GM10248 (cell line): ENCODE measurements at regions not wholly inside any gene's neighbourhood (a gene's known extent, or its start where the extent isn't known, plus 50 kb on each side); places are given as distances from the start of the nearest gene placed in this dataset.
"Not testable (repeated sequence)": the region's sequence is repeated elsewhere in the genome, so short reads cannot be mapped to it uniquely, and the experiment has no call there.

Experiments used
- CTCF ChIA-PET: fragments of 300-600 bp; sonication (Branson Sonifier 250); formaldehyde crosslinking; extraction: SDS; loops from one replicate; lab custom pipeline; 2021; ENCODE audit warnings: antibody characterized with exemption; lab: Yijun Ruan, JAX
- POLR2A ChIA-PET: fragments of 350-650 bp; sonication (Branson Sonifier 250); formaldehyde crosslinking; extraction: SDS; loops from one replicate; lab custom pipeline; 2020; ENCODE audit warnings: antibody characterized with exemption; lab: Yijun Ruan, JAX
- DNase-seq: peaks from one replicate; pipeline ENCODE4 v3.0.0; 2012; ENCODE audit errors: extremely low spot score
- TF ChIP-seq, protein P1 (sequence below): IDR thresholded peaks from 2 replicates; pipeline ENCODE4 v1.5.1; 2012; ENCODE audit warnings: mild to moderate bottlenecking, low read depth; ENCODE audit errors: extremely low read depth, missing control alignments, control extremely low read depth

GRCh38 chr2:175414191-175414881 lies 232.8 kb upstream of the ATP5MC3 start:
- TF ChIP-seq, protein P1, sequence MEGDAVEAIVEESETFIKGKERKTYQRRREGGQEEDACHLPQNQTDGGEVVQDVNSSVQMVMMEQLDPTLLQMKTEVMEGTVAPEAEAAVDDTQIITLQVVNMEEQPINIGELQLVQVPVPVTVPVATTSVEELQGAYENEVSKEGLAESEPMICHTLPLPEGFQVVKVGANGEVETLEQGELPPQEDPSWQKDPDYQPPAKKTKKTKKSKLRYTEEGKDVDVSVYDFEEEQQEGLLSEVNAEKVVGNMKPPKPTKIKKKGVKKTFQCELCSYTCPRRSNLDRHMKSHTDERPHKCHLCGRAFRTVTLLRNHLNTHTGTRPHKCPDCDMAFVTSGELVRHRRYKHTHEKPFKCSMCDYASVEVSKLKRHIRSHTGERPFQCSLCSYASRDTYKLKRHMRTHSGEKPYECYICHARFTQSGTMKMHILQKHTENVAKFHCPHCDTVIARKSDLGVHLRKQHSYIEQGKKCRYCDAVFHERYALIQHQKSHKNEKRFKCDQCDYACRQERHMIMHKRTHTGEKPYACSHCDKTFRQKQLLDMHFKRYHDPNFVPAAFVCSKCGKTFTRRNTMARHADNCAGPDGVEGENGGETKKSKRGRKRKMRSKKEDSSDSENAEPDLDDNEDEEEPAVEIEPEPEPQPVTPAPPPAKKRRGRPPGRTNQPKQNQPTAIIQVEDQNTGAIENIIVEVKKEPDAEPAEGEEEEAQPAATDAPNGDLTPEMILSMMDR: no peak
- POLR2A ChIA-PET: no interaction called here
- CTCF ChIA-PET: interaction anchor here (1.4 to 1.6 kb wide), 3 partner anchors 11 to 276 kb away, joined by 3 to 4 read pairs (median 3); no protein-coding TSS in a partner anchor
- DNase-seq: no peak

DNA sequence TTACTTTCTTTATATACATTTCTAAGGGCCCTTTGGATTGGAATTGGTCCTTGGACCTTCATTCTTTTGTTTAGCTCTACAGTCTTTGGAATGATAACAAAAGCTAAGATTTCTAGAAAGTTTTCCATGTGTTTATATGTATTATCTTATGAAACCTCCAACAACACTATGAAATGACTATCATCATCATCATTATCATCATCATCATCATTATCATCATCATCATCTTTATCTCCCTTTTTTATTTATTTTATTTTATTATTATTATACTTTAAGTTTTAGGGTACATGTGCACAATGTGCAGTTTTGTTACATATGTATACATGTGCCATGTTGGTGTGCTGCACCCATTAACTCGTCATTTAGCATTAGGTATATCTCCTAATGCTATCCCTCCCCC lies 229.4 kb upstream of the ATP5MC3 start:
- POLR2A ChIA-PET, DNase-seq, CTCF ChIA-PET: not testable (repeated sequence)

DNA sequence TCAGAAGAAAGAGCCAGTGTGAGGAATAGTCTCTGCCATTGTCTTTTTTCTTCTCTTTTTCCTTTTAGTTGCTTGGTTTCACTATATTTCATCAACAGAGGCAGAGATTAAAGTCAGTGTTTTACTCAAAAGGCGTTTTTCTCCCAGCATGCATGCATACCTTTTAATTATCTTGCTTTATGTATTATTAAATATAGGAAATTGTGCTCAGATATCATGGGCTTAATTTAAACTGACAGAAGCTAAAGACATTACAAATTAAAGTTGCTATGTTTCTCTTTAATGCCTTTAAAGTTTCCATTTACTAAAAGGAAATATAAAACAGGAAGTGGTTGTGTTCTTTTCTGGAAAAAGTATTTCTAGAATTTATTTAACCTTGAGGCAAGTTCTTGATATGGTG lies 223.3 kb upstream of the ATP5MC3 start:
- POLR2A ChIA-PET: no interaction called here

GRCh38 chr2:175403599-175404221 lies 222.2 kb upstream of the ATP5MC3 start:
- CTCF ChIA-PET: interaction anchor here (0.9 to 1.1 kb wide), 2 partner anchors 11 to 28 kb away, joined by 3 read pairs; no protein-coding TSS in a partner anchor
- POLR2A ChIA-PET: no interaction called here
- no peak for DNase-seq
- TF ChIP-seq, protein P1: no peak

More for the DNA sequence above, 223.3 kb upstream of the ATP5MC3 start:
- TF ChIP-seq, protein P1: no peak
- no peak for DNase-seq
- CTCF ChIA-PET: no interaction called here

DNA sequence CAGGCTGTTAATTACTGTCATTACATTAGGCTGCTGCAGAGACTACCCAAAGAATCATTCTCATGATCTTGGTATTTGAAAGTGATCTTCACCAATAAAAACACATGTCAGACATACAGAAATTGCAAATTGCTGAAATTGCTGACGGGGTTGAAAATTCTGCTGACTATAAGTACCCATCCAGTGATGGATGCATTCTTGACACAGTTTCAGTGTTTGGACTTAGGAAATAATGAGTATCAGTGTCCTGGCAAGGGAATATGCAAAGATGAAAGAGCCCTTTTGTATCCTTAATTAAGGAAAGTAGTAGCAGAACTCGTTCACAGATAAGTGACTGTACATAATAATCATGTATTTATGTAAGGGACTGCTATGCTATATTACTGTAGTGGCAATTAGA lies 221.1 kb upstream of the ATP5MC3 start:
- POLR2A ChIA-PET: no interaction called here
- CTCF ChIA-PET: interaction anchor here (1.1 kb wide), 1 partner anchor 12 kb away, joined by 3 read pairs; no protein-coding TSS in a partner anchor
- DNase-seq: no peak
- TF ChIP-seq, protein P1: no peak

DNA sequence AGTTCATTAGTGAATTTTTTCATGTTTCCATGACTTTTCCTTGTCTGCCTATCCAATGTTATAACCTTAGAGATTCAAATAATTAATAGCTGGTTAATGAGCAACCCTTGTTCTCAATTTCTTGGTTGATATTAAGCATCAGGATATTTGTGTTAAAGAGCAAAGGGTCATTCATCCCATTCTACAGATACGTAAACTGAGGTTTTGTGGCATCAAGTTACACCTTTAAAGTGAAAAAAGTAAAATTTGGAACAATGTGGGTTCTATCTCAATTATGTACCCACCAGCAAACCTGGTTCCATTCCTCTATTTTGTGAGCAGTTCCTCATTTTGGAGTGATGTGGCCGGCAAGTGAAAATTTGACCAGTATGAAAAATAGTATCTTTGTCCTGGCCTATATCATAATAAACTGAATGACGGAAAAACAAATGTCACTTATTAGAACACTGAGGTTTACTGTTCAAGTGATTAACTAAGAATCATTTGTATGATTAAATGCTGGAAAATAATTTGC lies 220.5 kb upstream of the ATP5MC3 start:
- CTCF ChIA-PET: interaction anchor here (1.4 kb wide), 1 partner anchor 21 kb away, joined by 4 read pairs; no protein-coding TSS in a partner anchor
- POLR2A ChIA-PET: no interaction called here
- TF ChIP-seq, protein P1: no peak
- DNase-seq: no peak

DNA sequence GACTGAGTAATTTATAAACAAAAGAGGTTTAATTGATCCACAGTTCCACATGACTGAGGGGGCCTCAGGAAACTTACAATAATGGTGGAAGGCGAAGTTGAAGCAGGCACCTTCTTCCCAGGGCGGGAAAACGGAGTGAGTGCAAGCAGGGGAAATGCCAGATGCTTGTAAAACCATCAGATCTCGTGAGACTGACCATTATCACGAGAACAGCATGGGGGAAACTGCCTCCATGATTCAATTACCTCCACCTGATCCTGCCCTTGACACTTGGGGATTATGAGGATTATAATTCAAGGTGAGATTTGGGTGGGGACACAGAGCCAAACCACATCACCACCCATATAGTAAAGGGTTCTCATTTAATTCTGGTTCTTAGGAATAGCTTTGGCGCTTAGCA lies 219.5 kb upstream of the ATP5MC3 start:
- ChIA-PET CTCF (interaction anchor here (0.9 to 1.4 kb wide), 2 partner anchors 17 to 20 kb away, joined by 3 to 4 read pairs; no protein-coding TSS in a partner anchor), POLR2A (no interaction called here)
- DNase-seq: no peak
- TF ChIP-seq, protein P1: no peak
